ENCODE measurements at regions not wholly inside any gene's neighbourhood (a gene's known extent, or its start where the extent isn't known, plus 50 kb on each side); places are given as distances from the start of the nearest gene placed in this dataset.

- POLR2A ChIA-PET = no interaction called here
- Histone ChIP-seq H3K27ac (ENCODE audit: extremely low read depth, low read depth, low read length) (no peak overlapping the region), H3K4me1 (ENCODE audit: control insufficient read depth, insufficient read depth, low read length) (no peaks in the 10 kb centered on the region), H3K9me3 (ENCODE audit: control insufficient read depth, insufficient read depth, low read depth, low read length) (no peaks in the 10 kb centered on the region; the same call in 1 of the 2 replicates), H3K36me3 (ENCODE audit: control insufficient read depth in 2 of 2, insufficient read depth in 1 of 2, low read length in 2 of 2) (no peaks in the 10 kb centered on the region), H3K4me3 (ENCODE audit: low read depth, low read length) (no peak overlapping the region)
- CTCF ChIA-PET = no interaction called here
- TF ChIP-seq ZNF660 (tag by site-specific recombination; IDR thresholded peaks at IDR 0.05) (no peak), ZNF704 (tag by site-specific recombination; IDR thresholded peaks at IDR 0.05) (no peak), ZNF140 (tag by site-specific recombination; IDR thresholded peaks at IDR 0.05) (no peak), REPIN1 (tag by site-specific recombination; IDR thresholded peaks at IDR 0.05; ENCODE audit: low read depth) (no peak), FEZF1 (tag by site-specific recombination; IDR thresholded peaks at IDR 0.05) (no peak)
These were observed 326.8 kb downstream of the ZNF674 start for GRCh38 chrX:46218373-46218772.

DNA sequence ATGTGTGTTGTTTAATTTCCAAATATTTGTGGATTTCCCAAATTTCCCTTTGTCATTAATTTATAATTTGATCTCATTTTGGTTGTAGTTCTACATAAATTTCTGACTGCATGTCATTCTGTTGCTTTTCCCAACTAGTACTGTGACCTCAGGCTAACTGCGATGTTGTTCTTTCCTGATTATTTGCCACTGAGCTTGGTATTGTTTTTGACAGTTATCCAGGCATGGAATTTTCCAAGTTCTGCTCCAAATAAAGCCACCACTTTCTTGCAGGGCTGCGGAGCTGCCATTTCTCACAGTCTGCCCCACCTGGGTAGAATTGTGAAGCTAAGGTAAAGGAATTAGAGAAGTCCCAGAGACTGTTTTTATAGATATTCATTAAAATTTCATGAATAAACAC is 328.8 kb downstream of the ZNF674 start:
- CTCF ChIA-PET = interaction anchor here (0.9 kb wide), 1 partner anchor 36 kb away, joined by 3 read pairs; no protein-coding TSS in a partner anchor
- no peak overlapping the region for H3K4me3 ChIP-seq (ENCODE audit: low read depth, low read length)
- TF ChIP-seq SP2 (tag by site-specific recombination; IDR thresholded peaks at IDR 0.05) (no peak), EGR2 (tag by site-specific recombination; IDR thresholded peaks at IDR 0.05; ENCODE audit: low read depth) (no peak), ZNF704 (tag by site-specific recombination; IDR thresholded peaks at IDR 0.05) (no peak), KLF10 (tag by site-specific recombination; IDR thresholded peaks at IDR 0.05) (no peak), ZNF302 (tag by site-specific recombination; IDR thresholded peaks at IDR 0.05; ENCODE audit: low read depth) (no peak), SCRT2 (tag by site-specific recombination; IDR thresholded peaks at IDR 0.05) (no peak), ZNF114 (tag by site-specific recombination; IDR thresholded peaks at IDR 0.05) (no peak), SALL2 (tag by site-specific recombination; IDR thresholded peaks at IDR 0.05; ENCODE audit: borderline replicate concordance) (no peak), ZNF404 (tag by site-specific recombination; IDR thresholded peaks at IDR 0.05) (no peak), ZNF221 (tag by site-specific recombination; IDR thresholded peaks at IDR 0.05; ENCODE audit: borderline replicate concordance) (no peak), ZNF830 (tag by site-specific recombination; IDR thresholded peaks at IDR 0.05; ENCODE audit: low read depth) (no peak)
- TF ChIP-seq, protein P1, sequence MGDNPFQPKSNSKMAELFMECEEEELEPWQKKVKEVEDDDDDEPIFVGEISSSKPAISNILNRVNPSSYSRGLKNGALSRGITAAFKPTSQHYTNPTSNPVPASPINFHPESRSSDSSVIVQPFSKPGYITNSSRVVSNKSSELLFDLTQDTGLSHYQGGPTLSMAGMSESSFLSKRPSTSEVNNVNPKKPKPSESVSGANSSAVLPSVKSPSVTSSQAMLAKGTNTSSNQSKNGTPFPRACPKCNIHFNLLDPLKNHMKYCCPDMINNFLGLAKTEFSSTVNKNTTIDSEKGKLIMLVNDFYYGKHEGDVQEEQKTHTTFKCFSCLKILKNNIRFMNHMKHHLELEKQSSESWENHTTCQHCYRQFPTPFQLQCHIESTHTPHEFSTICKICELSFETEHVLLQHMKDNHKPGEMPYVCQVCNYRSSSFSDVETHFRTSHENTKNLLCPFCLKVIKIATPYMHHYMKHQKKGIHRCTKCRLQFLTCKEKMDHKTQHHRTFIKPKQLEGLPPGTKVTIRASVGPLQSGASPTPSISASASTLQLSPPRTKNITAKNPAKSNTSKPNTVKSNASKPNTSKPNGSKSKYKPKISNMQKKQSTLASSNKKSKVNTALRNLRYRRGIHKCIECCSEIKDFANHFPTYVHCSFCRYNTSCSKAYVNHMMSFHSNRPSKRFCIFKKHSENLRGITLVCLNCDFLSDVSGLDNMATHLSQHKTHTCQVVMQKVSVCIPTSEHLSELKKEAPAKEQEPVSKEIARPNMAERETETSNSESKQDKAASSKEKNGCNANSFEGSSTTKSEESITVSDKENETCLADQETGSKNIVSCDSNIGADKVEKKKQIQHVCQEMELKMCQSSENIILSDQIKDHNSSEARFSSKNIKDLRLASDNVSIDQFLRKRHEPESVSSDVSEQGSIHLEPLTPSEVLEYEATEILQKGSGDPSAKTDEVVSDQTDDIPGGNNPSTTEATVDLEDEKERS (tag by site-specific recombination; IDR thresholded peaks at IDR 0.05) = no peak
- POLR2A ChIA-PET = no interaction called here
- no peaks in the 10 kb centered on the region for H3K4me1 ChIP-seq (ENCODE audit: control insufficient read depth, insufficient read depth, low read length)
- H3K27ac ChIP-seq (ENCODE audit: extremely low read depth, low read depth, low read length) = no peak overlapping the region
- no peaks in the 10 kb centered on the region; the same call in 1 of the 2 replicates for H3K9me3 ChIP-seq (ENCODE audit: control insufficient read depth, insufficient read depth, low read depth, low read length)
- no peaks in the 10 kb centered on the region for H3K36me3 ChIP-seq (ENCODE audit: control insufficient read depth in 2 of 2, insufficient read depth in 1 of 2, low read length in 2 of 2)

GRCh38 chrX:46211079-46211478 is 334.1 kb downstream of the ZNF674 start:
- H3K4me3 ChIP-seq (ENCODE audit: low read depth, low read length) = no peak overlapping the region
- no peaks in the 10 kb centered on the region for H3K36me3 ChIP-seq (ENCODE audit: control insufficient read depth in 2 of 2, insufficient read depth in 1 of 2, low read length in 2 of 2)
- H3K9me3 ChIP-seq (ENCODE audit: control insufficient read depth, insufficient read depth, low read depth, low read length) = no peaks in the 10 kb centered on the region
- POLR2A ChIA-PET = no interaction called here
- CTCF ChIA-PET = no interaction called here
- no peaks in the 10 kb centered on the region for H3K4me1 ChIP-seq (ENCODE audit: control insufficient read depth, insufficient read depth, low read length)
- no peak overlapping the region for H3K27ac ChIP-seq (ENCODE audit: extremely low read depth, low read depth, low read length)
- TF ChIP-seq SP3 (tag by site-specific recombination; IDR thresholded peaks at IDR 0.05) (no peak), GLI4 (tag by site-specific recombination; IDR thresholded peaks at IDR 0.05) (no peak), ZNF624 (tag by site-specific recombination; IDR thresholded peaks at IDR 0.05) (no peak), KLF9 (tag by site-specific recombination; IDR thresholded peaks at IDR 0.05; ENCODE audit: low read depth) (no peak), ZNF138 (tag by site-specific recombination; IDR thresholded peaks at IDR 0.05; ENCODE audit: borderline replicate concordance) (no peak), ZNF529 (tag by site-specific recombination; IDR thresholded peaks at IDR 0.05; ENCODE audit: insufficient replicate concordance) (no peak), ZNF19 (tag by site-specific recombination; IDR thresholded peaks at IDR 0.05; ENCODE audit: low read depth) (no peak), TCF7L2 (IDR thresholded peaks at IDR 0.05; ENCODE audit: borderline replicate concordance, low read depth, low read length) (no peak), ELK4 (IDR thresholded peaks at IDR 0.05; ENCODE audit: borderline replicate concordance, low read depth, low read length) (no peak)

Data from HEK293 (cell line).